ENCODE measurements at regions not wholly inside any gene's neighbourhood (a gene's known extent, or its start where the extent isn't known, plus 50 kb on each side); places are given as distances from the start of the nearest gene placed in this dataset.

DNA sequence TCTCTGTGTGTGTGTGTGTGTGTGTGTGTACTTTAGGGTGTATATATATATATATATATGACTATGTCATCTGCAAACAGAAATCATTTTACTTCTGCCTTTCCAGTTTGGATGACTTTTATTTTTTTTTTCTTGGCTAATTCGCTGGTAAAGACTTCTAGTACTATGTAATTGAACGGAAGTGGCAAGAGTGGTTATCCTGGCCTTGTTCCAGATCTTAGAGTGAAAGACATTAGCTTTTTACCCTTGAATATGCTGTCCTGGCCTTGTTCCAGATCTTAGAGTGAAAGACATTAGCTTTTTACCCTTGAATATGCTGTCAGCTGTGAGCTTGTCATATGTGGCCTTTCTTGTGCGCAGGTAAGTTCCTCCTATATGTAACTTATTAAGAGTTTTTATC is 72.7 kb upstream of the MYOCD start:
- no peaks in the 10 kb centered on the region for H3K79me1 ChIP-seq (ENCODE audit: insufficient read depth, low read depth, low read length, poor library complexity, severe bottlenecking)
- Mint-ChIP-seq H3K4me3 (no peak overlapping the region), H3K9me3 (no peaks in the 10 kb centered on the region), H3K36me3 (ENCODE audit: insufficient read depth in 1 of 3, low read depth in 3 of 3) (no peaks in the 10 kb centered on the region), H3K4me1 (no peaks in the 10 kb centered on the region), H3K27me3 (ENCODE audit: low read depth) (no peaks in the 10 kb centered on the region), H3K27ac (no peak overlapping the region)
- H4K5ac ChIP-seq (ENCODE audit: insufficient read length, low read depth, low read length): no peak overlapping the region
- H2BK12ac ChIP-seq (ENCODE audit: insufficient read length, low read depth, low read length): no peak overlapping the region
- H2BK20ac ChIP-seq (ENCODE audit: low read depth, low read length, poor library complexity, severe bottlenecking): no peak overlapping the region
- no peak overlapping the region for H3K56ac ChIP-seq (ENCODE audit: insufficient read length, low read depth, low read length)
- H3K79me2 ChIP-seq (ENCODE audit: insufficient read depth, low read length): no peaks in the 10 kb centered on the region
- no peaks in the 10 kb centered on the region for H3K23me2 ChIP-seq (ENCODE audit: insufficient read length, low read depth, low read length, poor library complexity, severe bottlenecking)
- no peak overlapping the region for H2BK15ac ChIP-seq (ENCODE audit: low read depth, low read length)
- H4K8ac ChIP-seq (replicated peaks; ENCODE audit: insufficient read length, low read depth, low read length): no peak overlapping the region
- H3K27me3 ChIP-seq (ENCODE audit: insufficient read depth, low read length): no peaks in the 10 kb centered on the region
- H2AK5ac ChIP-seq (ENCODE audit: insufficient read length, low read length): no peak overlapping the region
- H3K9ac ChIP-seq (ENCODE audit: extremely low read depth, insufficient read length, low read length): no peak overlapping the region
- H3T11ph ChIP-seq (ENCODE audit: low read length): no peak overlapping the region
- no peaks in the 10 kb centered on the region for H4K20me1 ChIP-seq (ENCODE audit: control insufficient read depth, insufficient read depth, insufficient read length)
- H2BK5ac ChIP-seq (ENCODE audit: insufficient read length, low read length): no peak overlapping the region
- H3K23ac ChIP-seq (ENCODE audit: insufficient read length, low read depth, low read length): no peak overlapping the region
- no CpG with 5 or more reads among the region's 3 CpGs for WGBS (ENCODE audit: extremely low coverage, insufficient read length, low lambda C conversion rate)
- no peaks in the 10 kb centered on the region for H3K9me3 ChIP-seq (ENCODE audit: control insufficient read depth, low read depth, low read length)
- no peak overlapping the region for H3K4ac ChIP-seq (ENCODE audit: low read depth, low read length)
- no peak overlapping the region for H2BK120ac ChIP-seq (ENCODE audit: low read depth, low read length, poor library complexity, severe bottlenecking)
- H4K91ac ChIP-seq (ENCODE audit: insufficient read length, low read depth, low read length): no peak overlapping the region
- H3K27ac ChIP-seq (ENCODE audit: insufficient read length, low read depth, low read length): no peak overlapping the region
- TF ChIP-seq, protein P1, sequence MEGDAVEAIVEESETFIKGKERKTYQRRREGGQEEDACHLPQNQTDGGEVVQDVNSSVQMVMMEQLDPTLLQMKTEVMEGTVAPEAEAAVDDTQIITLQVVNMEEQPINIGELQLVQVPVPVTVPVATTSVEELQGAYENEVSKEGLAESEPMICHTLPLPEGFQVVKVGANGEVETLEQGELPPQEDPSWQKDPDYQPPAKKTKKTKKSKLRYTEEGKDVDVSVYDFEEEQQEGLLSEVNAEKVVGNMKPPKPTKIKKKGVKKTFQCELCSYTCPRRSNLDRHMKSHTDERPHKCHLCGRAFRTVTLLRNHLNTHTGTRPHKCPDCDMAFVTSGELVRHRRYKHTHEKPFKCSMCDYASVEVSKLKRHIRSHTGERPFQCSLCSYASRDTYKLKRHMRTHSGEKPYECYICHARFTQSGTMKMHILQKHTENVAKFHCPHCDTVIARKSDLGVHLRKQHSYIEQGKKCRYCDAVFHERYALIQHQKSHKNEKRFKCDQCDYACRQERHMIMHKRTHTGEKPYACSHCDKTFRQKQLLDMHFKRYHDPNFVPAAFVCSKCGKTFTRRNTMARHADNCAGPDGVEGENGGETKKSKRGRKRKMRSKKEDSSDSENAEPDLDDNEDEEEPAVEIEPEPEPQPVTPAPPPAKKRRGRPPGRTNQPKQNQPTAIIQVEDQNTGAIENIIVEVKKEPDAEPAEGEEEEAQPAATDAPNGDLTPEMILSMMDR (conservative IDR thresholded peaks at IDR 0.05): no peak
- H2AFZ ChIP-seq (ENCODE audit: low read length): no peak overlapping the region
- no peak overlapping the region for H3K4me2 ChIP-seq (ENCODE audit: insufficient read depth, insufficient read length, low read length)
- H3K4me1 ChIP-seq (ENCODE audit: insufficient read depth, low read length): no peaks in the 10 kb centered on the region; the same call in 1 of the 2 replicates
- H3K14ac ChIP-seq (ENCODE audit: insufficient read depth, low read length): no peak overlapping the region
- no peak for DNase-seq
- no peak overlapping the region for H3K18ac ChIP-seq (ENCODE audit: insufficient read length, low read depth, low read length)

Data from H9 (cell line).